GM12801 (cell line): ENCODE measurements at regions not wholly inside any gene's neighbourhood (a gene's known extent, or its start where the extent isn't known, plus 50 kb on each side); places are given as distances from the start of the nearest gene placed in this dataset.

Source experiments
- CTCF ChIP-seq: IDR thresholded peaks from one replicate; pipeline ENCODE4 v1.5.1; 2011; ENCODE audit warnings: control low read depth; ENCODE audit not compliant: insufficient read length; ENCODE audit errors: extremely low read depth

GRCh38 chr9:7561527-7562080 is 238.0 kb downstream of the DMAC1 start:
- TF ChIP-seq CTCF = no peak

- TF ChIP-seq CTCF = no peak
These were observed 238.8 kb downstream of the DMAC1 start for GRCh38 chr9:7560669-7561305.

DNA sequence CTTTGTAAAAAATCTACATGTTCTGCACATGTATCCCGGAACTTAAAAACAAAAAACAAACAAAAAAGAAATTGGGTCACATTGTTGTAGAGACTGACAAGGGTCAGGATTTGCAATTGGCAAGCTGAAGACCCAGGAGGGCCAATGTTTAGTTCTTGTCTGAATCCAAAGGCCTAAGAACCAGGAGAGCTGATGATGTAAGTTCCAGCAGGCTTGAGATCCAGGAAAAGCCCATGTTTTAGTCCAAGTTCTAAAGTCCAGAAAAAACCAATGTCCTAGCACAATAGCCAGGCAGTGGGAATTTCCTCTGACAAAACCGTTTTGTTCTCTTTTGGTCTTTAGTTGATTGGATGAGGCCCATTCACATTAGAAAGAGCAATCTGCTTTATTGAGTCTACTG is 244.9 kb downstream of the DMAC1 start:
- no peak for TF ChIP-seq CTCF

DNA sequence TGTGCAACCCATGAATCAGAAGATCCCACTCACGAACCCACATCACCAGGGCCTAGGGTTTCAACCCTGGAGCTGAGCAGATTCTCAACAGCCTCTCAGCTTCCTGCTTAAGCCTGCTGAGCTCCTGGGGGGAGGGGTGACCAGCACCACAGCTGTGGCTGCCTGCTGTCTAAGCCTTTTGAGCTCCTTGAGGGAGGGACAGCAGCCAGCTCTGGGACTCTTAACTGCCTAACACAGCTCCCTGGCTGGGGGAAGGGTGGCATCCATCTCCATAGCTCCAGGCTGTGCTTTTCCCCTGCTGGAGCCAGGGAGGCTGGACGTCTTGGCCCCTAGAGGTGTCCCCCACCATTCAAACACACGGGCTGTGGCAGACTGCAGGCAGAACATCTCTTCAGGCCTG is 250.3 kb downstream of the DMAC1 start:
- TF ChIP-seq CTCF = no peak

GRCh38 chr9:7546261-7546660 is 253.3 kb downstream of the DMAC1 start:
- TF ChIP-seq CTCF = no peak

GRCh38 chr9:7545371-7546165 is 254.0 kb downstream of the DMAC1 start:
- TF ChIP-seq CTCF = no peak

DNA sequence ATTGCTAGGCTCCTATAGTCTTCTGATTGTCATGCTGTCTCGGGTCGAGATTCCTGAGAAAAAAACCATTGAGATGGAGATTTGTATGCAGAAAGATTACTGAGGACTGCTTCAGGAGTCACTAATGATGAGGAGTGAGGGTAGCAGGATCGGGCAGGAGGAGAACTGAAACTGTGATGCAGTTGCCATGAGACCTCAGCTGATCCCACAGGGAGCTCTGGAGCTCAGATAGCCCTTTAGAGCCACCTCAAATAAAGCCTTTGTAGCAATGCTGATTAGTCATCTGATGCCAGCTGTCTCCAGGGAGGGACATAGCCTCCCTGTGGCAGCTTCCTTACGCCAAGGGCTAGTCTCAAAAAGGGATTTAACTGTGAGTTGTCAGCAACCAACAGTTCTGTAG is 256.9 kb downstream of the DMAC1 start:
- no peak for TF ChIP-seq CTCF
